Limb (tissue), 2 donors: ENCODE measurements at regions not wholly inside any gene's neighbourhood (a gene's known extent, or its start where the extent isn't known, plus 50 kb on each side); places are given as distances from the start of the nearest gene placed in this dataset.

ENCODE experiments used
- DNase-seq, 2 donors: peaks; one replicate each; pipeline ENCODE4 v3.0.0-alpha.2; 2016; ENCODE audit errors: extremely low spot score in 2 of 2

- DNase-seq = no peak
Observed at GRCh38 chr19:33898062-33898677, 101.5 kb downstream of the KCTD15 start.

GRCh38 chr19:33900817-33901216, 104.1 kb downstream of the KCTD15 start:
- DNase-seq = no peak

GRCh38 chr19:33902395-33902794, 105.7 kb downstream of the KCTD15 start:
- no peak for DNase-seq

DNA sequence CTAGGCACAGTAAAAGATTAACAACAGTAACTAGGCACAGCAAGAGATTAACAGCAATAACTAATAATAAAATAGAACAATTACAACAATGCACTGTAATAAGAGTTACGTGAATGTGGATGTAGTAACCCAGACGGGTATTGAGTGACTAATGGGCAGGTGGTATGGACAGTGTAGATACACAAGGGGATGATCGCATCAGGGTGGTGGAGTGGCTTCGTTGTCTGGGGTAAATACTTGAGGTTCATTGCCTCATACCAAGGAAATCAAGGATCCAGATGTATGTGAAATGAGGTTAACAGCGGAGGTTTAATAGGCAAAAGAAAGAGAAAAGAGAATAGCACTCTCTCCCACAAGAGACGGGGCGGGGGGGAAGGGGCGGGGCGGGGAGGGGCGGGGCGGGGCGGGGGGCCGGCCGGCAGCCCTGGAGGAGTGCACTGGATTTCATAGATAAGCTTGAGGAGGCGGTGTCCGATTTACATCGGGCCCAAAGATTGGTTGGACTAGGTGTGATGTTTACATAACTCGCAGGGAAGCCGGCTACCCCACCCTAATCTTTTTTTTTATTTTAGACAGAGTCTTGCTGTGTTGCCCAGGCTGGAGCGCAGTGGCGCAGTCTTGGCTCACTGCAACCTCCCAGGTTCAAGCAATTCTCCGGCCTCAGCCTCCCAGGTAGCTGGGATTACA, 106.3 kb downstream of the KCTD15 start:
- DNase-seq = no peak

DNA sequence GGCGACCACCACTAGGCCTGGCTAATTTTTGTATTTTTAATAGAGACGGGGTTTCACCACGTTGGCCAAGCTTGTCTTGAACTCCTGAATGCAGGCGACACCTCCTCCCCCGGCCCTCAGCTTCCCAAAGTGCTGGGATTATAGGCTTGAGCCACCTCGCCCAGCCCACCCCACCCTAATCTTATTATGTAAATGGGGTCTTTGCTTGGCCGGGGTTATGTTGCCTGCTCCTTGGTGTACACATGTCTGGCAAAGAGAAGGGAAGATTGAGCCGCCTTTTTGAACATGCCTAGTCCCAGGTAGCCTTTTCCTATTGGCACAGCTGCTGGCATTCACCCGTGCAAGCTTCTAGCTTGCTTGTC, 106.8 kb downstream of the KCTD15 start:
- DNase-seq = no peak

DNA sequence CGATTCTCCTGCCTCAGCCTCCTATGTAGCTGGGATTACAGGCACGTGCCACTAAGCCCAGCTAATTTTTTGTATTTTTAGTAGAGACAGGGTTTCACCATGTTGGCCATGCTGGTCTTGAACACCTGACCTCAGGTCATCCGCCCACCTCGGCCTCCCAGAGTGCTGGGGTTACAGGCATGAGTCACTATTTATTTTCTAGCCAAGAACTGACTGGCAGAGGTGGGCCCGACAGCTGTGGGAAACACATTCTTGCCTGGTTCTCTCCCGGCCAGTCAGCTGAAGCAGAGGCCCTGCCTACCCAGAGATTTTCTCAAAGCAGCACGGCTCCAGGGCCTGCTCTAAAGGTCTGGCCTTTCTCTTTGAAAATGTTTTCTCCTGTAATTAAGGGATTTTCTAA, 108.0 kb downstream of the KCTD15 start:
- no peak for DNase-seq

- no peak for DNase-seq
Observed at GRCh38 chr19:33905473-33905936, 108.8 kb downstream of the KCTD15 start.

DNA sequence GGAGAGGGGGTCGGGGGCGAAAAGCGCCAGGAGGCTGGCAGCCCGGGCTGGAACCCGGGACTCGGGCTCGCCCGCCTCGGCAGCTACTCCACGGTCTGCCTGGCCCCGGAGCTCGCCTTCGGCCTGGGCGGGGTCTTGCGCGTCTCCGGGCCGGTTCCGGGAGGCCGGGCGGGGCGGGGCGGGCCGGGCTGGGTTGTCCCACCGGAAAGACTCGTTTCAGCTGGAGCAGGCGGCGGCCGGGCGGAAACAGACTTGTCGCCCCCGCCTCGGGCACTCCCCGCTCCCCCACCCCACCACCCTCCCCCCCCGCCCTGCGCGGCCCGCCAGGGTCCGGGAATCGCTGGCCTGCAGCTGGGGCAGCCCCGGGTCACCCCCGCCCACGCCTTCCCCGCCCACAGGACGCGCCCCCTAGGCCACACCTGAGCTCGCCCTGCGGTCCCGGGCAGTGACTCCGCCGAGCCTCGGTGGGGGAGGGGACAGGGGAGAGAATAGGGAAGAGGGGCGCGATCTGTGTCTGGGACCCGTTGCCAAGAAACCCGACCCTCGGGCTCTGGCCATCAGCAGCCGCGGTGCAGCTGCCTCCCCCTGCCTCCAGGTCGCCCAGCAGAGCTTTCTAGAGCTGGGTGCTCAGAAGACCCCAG, 109.4 kb downstream of the KCTD15 start:
- DNase-seq = peak in 1 of 2 donors; percentile 74

DNA sequence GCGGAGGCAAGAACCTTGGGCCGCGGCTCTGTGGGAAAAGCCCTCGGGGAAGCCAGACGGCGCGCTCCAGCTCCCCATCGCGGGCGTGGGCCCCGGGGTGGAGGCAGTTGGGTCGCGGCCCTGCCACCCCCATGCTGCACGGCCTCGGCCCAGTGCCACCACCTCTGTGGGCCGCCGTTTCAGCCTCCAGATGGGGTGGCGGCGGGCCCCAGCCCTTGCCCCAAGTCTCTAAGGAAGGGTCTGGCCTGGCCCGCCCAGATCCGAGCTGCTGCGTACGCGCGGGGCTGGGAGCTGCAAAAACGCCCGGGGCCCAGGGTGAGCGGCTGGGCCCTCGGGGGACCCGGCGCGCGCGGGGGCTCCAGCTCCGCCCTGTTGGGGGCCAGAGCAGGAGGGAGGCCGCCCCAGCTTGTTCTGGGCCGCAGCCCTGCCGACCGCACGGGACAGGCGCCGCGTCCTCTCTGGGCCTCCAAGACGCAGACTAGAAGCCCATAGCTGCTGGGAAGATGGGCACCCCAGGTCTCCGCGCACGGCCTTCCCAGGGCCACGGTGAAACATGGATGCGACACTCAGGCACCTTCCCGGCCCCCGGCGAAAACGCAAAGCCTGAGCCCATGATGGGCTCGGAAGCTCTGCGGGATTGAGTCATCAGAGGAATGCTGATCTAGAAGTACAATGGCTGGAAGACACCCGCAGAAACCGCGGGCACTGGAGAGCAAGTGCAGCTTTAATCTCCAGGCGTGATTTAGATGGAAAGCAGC, 110.1 kb downstream of the KCTD15 start:
- DNase-seq = peak in 1 of 2 donors; percentile 41

GRCh38 chr19:33910922-33911321, 114.3 kb downstream of the KCTD15 start:
- no peak for DNase-seq

GRCh38 chr19:33914599-33914998, 117.9 kb downstream of the KCTD15 start:
- no peak for DNase-seq

DNA sequence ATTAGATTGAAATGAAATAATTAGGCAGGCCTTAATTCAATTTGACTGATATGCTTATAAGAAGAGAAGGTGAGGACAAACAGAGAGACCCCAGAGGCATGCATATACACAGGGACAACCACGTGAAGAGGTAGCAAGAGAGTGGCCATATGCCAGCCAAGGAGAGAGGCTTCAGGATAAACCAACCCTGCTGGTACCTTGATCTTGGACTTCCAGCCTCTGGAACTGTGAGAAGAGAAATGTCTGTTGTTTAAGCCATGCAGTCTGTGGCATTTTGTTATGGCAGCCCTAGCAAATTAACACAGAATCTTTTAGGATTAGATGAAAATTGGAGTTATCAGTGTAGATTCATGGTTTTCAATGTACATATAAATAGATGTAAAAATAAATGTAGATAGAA, 120.1 kb downstream of the KCTD15 start:
- no peak for DNase-seq

GRCh38 chr19:33919291-33919690, 122.6 kb downstream of the KCTD15 start:
- DNase-seq = no peak

DNA sequence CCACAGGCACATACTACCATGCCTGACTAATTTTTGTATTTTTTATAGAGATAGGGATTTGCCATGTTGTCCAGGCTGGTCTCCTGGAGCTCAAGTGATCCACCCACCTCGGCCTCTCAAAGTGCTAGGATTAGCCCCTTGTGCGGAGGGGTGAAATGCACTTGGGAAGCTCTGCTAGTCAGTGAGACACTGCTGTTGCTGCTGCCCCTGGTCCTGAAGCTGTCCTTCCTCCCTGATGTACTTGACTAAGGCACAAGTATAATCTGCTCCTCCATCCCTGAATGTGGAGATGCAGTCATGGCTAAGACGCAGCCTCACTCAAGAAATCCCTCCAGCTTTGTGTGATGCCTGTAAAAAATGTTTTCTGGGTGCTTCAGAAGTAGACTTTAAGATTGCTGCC, 124.5 kb downstream of the KCTD15 start:
- DNase-seq = no peak

DNA sequence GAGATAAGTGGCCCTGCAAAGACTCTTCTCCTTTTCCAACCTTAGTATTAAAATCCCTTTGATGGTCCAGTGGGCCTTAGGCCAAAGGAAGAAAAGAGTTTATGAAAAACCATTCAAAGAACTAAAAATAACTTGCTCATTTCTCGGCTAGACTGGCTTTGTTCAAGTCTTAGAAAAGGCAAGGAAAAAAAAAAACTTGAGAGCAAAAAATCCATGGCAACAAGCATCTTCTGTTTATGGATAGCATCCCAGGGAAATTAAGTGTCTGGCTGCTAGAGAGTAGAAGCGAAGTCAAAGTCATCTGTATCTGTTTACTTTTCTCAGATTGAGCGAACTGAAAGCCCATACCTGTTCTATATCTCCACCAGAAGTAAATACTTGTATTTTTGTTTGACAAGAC, 129.6 kb downstream of the KCTD15 start:
- no peak for DNase-seq

DNA sequence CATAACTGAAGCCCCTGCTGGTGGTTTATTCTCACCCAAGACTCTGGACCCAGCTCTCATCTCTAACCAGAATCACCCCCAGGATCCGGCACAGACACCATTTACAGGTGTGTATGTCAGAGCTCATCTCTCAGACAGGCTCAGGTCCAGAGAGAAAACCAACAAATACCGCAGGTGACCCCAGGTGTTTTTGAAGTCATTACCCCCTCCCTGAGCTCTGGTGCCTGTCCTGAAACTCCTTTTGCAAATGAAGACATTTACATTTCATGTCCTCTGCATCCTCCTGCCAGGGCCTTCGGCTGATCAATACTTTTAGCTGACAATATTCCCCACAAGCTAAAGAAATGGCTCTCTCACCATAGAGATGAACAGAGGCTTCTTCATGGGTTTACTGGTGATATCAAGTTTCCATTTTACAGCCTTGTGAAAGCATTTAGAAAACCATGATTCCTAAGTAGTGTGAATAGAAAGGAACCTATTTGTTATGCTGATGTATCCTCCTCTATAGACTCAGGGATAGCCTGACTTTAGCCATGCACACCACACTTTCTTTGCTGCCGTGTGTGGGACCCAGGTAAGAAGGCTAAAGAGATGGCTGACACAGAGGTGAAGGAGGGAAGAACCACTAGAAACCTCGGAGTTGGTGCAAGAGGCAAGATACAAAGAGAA, 131.3 kb downstream of the KCTD15 start:
- DNase-seq = no peak

- DNase-seq = no peak
Observed at GRCh38 chr19:33928458-33928950, 131.8 kb downstream of the KCTD15 start.

GRCh38 chr19:33933931-33934330, 137.3 kb downstream of the KCTD15 start:
- DNase-seq = no peak

- DNase-seq = no peak
Observed at GRCh38 chr19:33938821-33939220, 142.2 kb downstream of the KCTD15 start.

- DNase-seq = no peak
Observed at GRCh38 chr19:33941133-33941532, 144.5 kb downstream of the KCTD15 start.

GRCh38 chr19:33946535-33947264, 150.0 kb downstream of the KCTD15 start:
- DNase-seq = no peak
